ENCODE measurements at regions not wholly inside any gene's neighbourhood (a gene's known extent, or its start where the extent isn't known, plus 50 kb on each side); places are given as distances from the start of the nearest gene placed in this dataset.

DNA sequence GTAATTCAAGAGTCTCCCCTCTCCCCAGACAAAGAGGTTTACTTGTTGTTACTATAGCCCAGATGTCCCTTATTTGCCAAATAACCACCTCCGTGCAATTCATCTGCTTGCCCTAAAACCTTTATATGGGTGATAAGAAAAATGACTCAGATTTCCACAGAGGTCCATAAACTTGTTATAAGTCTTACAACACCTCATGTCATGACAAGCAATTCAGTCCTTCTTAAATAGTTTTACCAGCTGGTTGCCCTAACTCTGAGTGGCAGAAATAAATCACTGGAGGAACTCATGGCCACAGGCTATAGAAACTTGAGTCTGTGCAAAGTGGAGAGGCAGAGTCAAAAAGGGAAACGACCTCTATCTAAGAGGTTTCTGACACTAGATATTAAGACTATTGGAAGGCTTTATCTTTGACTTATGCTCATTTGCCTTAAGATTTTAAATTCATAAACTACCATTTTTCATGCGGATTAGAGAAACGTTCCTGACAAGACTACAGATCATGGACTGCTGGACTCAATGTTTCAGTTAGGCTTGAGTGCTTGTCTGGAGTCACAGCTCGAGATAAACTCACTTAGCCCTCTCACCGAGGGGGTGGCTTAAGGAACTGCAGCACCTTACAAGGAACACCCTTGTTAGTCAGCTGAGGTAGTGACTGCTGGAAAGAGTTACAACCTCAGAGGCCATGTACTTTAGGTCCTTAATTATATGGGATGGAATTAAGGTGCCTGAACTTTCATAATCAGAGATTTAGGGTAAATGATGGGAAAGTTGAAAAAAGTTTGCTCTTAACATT is 662.5 kb upstream of the USP24 start:
- TF ChIP-seq, protein P1, sequence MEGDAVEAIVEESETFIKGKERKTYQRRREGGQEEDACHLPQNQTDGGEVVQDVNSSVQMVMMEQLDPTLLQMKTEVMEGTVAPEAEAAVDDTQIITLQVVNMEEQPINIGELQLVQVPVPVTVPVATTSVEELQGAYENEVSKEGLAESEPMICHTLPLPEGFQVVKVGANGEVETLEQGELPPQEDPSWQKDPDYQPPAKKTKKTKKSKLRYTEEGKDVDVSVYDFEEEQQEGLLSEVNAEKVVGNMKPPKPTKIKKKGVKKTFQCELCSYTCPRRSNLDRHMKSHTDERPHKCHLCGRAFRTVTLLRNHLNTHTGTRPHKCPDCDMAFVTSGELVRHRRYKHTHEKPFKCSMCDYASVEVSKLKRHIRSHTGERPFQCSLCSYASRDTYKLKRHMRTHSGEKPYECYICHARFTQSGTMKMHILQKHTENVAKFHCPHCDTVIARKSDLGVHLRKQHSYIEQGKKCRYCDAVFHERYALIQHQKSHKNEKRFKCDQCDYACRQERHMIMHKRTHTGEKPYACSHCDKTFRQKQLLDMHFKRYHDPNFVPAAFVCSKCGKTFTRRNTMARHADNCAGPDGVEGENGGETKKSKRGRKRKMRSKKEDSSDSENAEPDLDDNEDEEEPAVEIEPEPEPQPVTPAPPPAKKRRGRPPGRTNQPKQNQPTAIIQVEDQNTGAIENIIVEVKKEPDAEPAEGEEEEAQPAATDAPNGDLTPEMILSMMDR (IDR thresholded peaks at IDR 0.05), result no peak
- TF ChIP-seq POLR2A (IDR thresholded peaks at IDR 0.05), result no peak
